Activated CD8-positive, alpha-beta T cell treated with anti-CD3 and anti-CD28 coated beads, Interleukin-2, amount 10 ng/mL, durations not matched to agents 7 days and 5 days (primary cell): ENCODE measurements at regions not wholly inside any gene's neighbourhood (a gene's known extent, or its start where the extent isn't known, plus 50 kb on each side); places are given as distances from the start of the nearest gene placed in this dataset.
"Not testable (repeated sequence)": the region's sequence is repeated elsewhere in the genome, so short reads cannot be mapped to it uniquely, and the experiment has no call there.

Experiments used
- ATAC-seq: fragments of 150-1000 bp; cut with Tn5 transposase; one replicate; pipeline ENCODE4 v1.10.0; 2021; ENCODE audit warnings: moderate library complexity
- CTCF ChIA-PET: fragments of 350-600 bp; sonication (Branson Sonifier 250); formaldehyde crosslinking; loops from one replicate; lab custom pipeline; 2021; ENCODE audit warnings: antibody characterized with exemption; lab: Charles Lee
- POLR2A ChIA-PET: fragments of 350-600 bp; sonication (Branson Sonifier 250); formaldehyde crosslinking; loops from one replicate; lab custom pipeline; 2021; ENCODE audit warnings: antibody characterized with exemption; lab: Charles Lee
- DNase-seq: peaks from one replicate; pipeline ENCODE4 v3.0.0-alpha.2; 2020
- H3K27ac Mint-ChIP-seq: one replicate; pipeline ENCODE4 v1.8.0; 2021; ENCODE audit warnings: mild to moderate bottlenecking, mixed read lengths
- H3K27me3 Mint-ChIP-seq: one replicate; pipeline ENCODE4 v1.8.0; 2021; ENCODE audit warnings: low read depth, mixed read lengths
- H3K36me3 Mint-ChIP-seq: one replicate; pipeline ENCODE4 v1.8.0; 2021; ENCODE audit warnings: low read depth, mixed read lengths
- H3K4me1 Mint-ChIP-seq: one replicate; pipeline ENCODE4 v1.8.0; 2021; ENCODE audit warnings: low read depth, mixed read lengths
- H3K4me3 Mint-ChIP-seq: one replicate; pipeline ENCODE4 v1.8.0; 2021; ENCODE audit warnings: mild to moderate bottlenecking, mixed read lengths
- H3K9me3 Mint-ChIP-seq: one replicate; pipeline ENCODE4 v1.8.0; 2022; ENCODE audit warnings: mixed read lengths; ENCODE audit not compliant: insufficient read depth

DNA sequence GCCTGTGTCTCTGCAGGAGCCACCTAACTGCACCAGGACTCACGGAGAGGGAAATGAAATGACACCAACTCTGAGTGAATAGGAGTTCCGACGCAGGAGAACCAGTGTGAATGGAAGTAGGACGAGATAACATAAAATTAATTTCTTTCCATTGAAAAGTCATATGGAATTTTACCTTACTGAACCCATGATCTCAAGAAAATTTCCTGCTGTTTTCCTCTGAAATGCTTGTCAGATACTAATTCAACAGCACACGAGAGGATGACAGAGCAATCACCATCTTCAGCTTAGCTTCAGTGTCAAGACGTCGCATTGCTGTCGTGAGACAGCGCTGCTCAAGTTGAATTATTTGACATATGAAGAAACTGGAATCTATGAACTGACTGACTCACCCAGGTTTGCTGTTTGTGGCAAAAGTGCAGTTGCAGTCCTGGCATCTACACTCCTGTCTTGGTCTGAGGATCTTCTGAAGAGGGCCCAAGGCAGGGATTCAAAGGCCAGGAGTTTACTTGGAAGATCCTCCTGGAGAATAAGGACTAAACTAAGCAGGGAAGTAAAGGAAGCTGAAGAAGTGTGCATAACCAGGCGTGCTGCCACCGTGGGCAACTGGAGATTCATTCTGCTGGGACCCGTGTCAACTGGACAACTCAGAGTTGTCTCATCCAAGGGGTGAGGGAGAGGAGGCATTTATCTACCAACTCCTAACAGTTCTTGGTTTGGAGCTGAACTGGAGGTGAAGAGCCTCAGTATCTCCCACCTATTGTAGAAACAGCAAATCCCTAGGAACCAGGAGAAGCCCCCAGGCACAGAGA is 214.4 kb upstream of the IRS2 start:
- H3K4me1 Mint-ChIP-seq, result no peaks in the 10 kb centered on the region
- no peaks in the 10 kb centered on the region for H3K9me3 Mint-ChIP-seq
- ChIA-PET CTCF (no interaction called here), POLR2A (no interaction called here)
- H3K36me3 Mint-ChIP-seq, result no peaks in the 10 kb centered on the region
- no peak overlapping the region for H3K27ac Mint-ChIP-seq
- ATAC-seq (no peak), DNase-seq (no peak)
- no peak overlapping the region for H3K4me3 Mint-ChIP-seq
- H3K27me3 Mint-ChIP-seq, result no peaks in the 10 kb centered on the region

DNA sequence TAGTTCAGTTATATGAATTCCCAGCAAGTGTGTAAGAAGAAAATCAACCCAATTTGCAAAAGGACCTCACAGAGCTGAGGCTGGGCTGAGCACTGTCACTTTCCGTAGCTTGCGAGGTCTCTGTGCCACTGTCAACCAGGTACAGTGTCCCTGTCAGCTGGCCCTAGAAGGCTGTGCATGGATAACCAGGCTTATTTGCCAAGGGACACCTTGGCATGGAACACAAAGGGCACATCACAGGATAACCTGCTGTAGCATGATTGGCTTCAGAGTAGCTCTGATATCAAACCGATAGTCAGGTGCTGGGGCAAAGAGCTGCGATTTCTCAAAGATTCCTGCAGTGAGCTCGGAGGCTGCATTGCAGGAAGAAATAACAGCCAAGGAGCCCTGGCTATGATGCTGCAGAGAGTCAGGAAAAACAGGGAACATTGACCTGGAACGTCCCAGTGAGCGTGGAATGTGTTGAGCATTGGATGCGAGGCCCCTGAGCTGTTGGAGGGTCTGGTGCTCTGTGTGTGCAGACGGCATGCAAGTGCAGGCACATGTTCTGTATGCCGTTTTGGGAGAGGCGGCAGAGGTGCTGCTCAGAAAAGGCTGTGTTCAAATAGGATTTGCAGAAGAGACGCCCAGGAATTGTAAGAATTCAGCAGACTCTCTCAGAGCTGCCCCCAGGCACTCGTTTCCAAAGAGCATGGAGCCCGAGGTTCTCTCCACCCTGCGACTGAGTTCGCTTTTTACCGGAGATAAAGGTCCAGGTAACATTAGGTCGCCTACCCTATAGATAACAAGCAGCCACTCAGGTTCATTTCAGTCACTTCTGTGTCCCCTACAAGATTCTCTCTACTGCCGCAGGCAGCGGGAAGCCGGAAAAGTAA is 213.5 kb upstream of the IRS2 start:
- Mint-ChIP-seq H3K9me3 (no peaks in the 10 kb centered on the region), H3K4me3 (no peak overlapping the region), H3K4me1 (no peaks in the 10 kb centered on the region), H3K27ac (no peak overlapping the region), H3K36me3 (no peaks in the 10 kb centered on the region), H3K27me3 (no peaks in the 10 kb centered on the region)
- DNase-seq (no peak), ATAC-seq (no peak)
- POLR2A ChIA-PET, result no interaction called here
- CTCF ChIA-PET, result no interaction called here

DNA sequence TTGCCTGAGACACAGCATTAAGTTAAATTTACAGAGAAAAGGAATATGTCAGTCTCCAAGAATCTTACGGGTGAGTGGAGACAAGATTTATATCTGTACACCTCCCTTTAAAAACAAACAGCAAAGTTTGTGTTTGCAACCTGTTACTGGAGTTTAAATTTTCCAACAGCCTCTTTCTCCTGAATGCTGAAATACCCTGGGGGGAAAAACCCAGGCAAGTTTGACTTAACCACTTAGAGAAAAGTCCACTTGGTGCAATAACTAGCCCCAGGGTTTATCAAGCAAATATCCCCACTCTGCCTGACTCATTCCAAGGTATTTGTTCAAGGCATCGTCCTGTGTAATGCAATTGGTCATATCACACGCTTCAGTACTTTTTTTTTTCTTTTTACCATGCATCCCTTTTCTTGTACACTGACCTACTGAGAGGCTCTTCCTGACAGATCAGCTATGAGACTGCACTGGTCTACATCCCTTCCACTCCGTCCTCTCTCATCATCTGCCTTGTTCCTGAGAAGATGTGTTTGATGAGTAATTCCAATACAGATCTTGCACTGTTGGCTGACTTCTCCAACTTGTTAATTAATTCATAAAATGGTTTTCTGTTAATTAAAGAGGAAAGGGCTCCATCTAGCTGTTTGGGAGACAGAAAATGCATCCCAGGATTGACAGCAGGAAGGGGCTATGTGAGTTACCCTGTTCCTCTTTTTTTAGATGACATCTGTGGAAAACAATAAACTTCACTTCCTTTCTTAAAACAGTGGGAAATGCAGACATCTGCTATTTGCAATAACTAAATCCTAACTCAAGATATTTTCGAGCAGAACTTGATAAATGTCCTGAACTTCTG is 212.5 kb upstream of the IRS2 start:
- POLR2A ChIA-PET, result no interaction called here
- no peak for ATAC-seq

GRCh38 chr13:109998037-109998436 is 211.7 kb upstream of the IRS2 start:
- H3K4me1 Mint-ChIP-seq, result no peaks in the 10 kb centered on the region
- H3K4me3 Mint-ChIP-seq, result no peak overlapping the region
- ChIA-PET CTCF (no interaction called here), POLR2A (no interaction called here)
- H3K27ac Mint-ChIP-seq, result no peak overlapping the region
- ATAC-seq (no peak), DNase-seq (no peak)
- no peaks in the 10 kb centered on the region for H3K36me3 Mint-ChIP-seq
- H3K9me3 Mint-ChIP-seq, result no peaks in the 10 kb centered on the region
- H3K27me3 Mint-ChIP-seq, result no peaks in the 10 kb centered on the region

More for the DNA sequence above, 212.5 kb upstream of the IRS2 start:
- H3K36me3 Mint-ChIP-seq, result no peaks in the 10 kb centered on the region
- CTCF ChIA-PET, result no interaction called here
- H3K4me3 Mint-ChIP-seq, result no peak overlapping the region
- no peak overlapping the region for H3K27ac Mint-ChIP-seq
- no peak for DNase-seq
- H3K9me3 Mint-ChIP-seq, result no peaks in the 10 kb centered on the region
- H3K27me3 Mint-ChIP-seq, result no peaks in the 10 kb centered on the region
- no peaks in the 10 kb centered on the region for H3K4me1 Mint-ChIP-seq

DNA sequence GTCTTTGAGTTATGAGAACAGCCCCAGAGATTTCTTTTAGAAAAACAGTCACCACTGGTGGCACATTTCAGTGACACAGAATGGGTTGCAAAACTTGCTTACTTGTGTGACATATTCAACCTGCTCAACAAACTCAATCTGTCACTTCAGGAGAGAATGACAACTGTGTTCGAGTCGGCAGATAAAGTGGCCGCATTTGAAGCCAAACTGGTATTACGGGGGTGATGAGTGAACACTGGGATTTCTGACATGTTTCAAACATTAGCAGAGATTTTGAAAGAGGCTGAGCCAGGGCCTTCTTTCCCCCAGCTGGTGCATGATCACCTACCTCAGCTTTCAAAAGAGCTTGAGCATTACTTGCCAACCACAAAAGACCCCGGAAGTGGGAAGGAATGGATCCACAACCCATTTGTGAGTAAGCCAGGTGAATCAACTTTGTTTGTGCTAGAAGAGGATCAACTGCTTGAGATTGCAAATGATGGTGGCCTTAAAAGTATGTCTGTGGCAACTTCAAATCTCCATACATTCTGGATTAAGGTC is 210.7 kb upstream of the IRS2 start:
- POLR2A ChIA-PET, DNase-seq, H3K27ac Mint-ChIP-seq, H3K4me1 Mint-ChIP-seq, H3K27me3 Mint-ChIP-seq, H3K4me3 Mint-ChIP-seq, ATAC-seq, H3K36me3 Mint-ChIP-seq, H3K9me3 Mint-ChIP-seq, CTCF ChIA-PET: not testable (repeated sequence)

DNA sequence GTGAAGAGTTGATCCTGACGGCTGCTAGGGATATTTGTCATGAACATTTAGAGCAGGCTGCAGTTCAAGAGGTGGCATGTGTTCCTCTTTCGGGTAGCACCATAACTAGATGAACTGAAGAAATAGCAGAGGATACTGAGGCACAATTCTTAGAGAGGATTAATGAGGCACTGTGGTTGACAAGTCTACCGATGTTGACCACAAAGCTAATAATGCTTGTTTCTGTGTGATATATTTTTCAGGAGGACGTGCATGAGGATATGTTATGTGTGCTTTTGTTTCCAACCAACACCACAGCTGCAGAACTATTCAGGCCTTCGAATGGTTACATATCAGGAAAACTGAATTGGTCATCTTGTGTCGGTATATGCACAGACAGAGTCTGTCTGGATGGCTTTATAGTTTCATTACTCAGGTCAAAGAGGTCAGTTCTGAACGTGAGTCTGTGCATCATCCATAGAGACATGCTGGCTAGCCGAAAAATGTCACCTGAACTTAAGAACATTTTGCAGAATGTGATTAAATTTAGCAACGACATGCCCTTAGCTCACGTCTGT is 210.1 kb upstream of the IRS2 start:
- no peak overlapping the region for H3K4me3 Mint-ChIP-seq
- no peak for DNase-seq
- H3K9me3 Mint-ChIP-seq, result no peaks in the 10 kb centered on the region
- ATAC-seq, result no peak
- H3K4me1 Mint-ChIP-seq, result no peaks in the 10 kb centered on the region
- H3K27ac Mint-ChIP-seq, result no peak overlapping the region
- ChIA-PET POLR2A (no interaction called here), CTCF (no interaction called here)
- H3K27me3 Mint-ChIP-seq, result no peaks in the 10 kb centered on the region
- H3K36me3 Mint-ChIP-seq, result no peaks in the 10 kb centered on the region

DNA sequence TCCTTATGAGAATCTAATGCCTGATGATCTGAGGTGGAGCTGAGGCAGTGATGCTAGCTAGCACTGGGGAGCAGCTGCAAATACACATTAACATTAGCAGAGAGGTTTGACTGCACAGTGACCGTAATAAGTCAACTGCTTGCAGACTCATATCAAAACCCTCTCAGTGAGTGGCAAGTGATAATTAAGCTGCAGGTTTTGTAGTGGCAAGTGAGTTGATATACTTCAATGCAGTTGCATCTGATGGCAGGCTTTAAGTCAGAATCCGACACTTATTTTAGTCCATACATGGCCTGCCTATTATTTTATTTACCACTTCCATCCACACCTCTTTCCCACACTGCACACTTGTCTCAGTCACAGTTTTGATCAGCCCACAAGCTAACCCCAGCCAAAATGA is 209.2 kb upstream of the IRS2 start:
- Mint-ChIP-seq H3K36me3 (no peaks in the 10 kb centered on the region), H3K9me3 (no peaks in the 10 kb centered on the region), H3K4me3 (no peak overlapping the region), H3K4me1 (no peaks in the 10 kb centered on the region), H3K27me3 (no peaks in the 10 kb centered on the region), H3K27ac (no peak overlapping the region)
- POLR2A ChIA-PET, result no interaction called here
- DNase-seq, result no peak
- ATAC-seq, result no peak
- CTCF ChIA-PET, result no interaction called here

GRCh38 chr13:109990296-109990695 is 203.9 kb upstream of the IRS2 start:
- DNase-seq (no peak), ATAC-seq (no peak)
- H3K4me3 Mint-ChIP-seq, result no peak overlapping the region
- H3K9me3 Mint-ChIP-seq, result no peaks in the 10 kb centered on the region
- POLR2A ChIA-PET, result no interaction called here
- CTCF ChIA-PET, result no interaction called here
- no peaks in the 10 kb centered on the region for H3K36me3 Mint-ChIP-seq
- no peaks in the 10 kb centered on the region for H3K4me1 Mint-ChIP-seq
- no peak overlapping the region for H3K27ac Mint-ChIP-seq
- H3K27me3 Mint-ChIP-seq, result no peaks in the 10 kb centered on the region

DNA sequence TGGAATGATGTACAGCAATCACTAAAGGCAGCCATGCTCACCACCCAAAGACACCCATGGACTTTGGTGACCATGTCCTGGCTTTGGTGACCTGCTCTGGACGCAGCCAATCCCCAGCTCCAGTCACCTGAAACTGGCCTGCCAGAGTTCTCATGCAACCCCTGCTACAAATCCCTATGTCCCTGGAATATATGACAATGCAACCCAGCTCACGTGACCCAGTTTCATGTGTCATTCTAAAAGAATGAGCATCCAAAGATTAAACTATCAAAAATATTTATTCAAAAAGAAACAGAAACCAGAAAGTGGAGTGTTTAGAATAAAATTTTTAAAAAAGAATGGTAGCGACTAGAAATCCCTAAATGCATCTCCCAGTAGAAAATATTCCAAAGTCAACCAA is 203.3 kb upstream of the IRS2 start:
- no peak for ATAC-seq
- Mint-ChIP-seq H3K36me3 (no peaks in the 10 kb centered on the region), H3K4me3 (no peak overlapping the region), H3K9me3 (no peaks in the 10 kb centered on the region), H3K27me3 (no peaks in the 10 kb centered on the region), H3K4me1 (no peaks in the 10 kb centered on the region), H3K27ac (no peak overlapping the region)
- no peak for DNase-seq
- POLR2A ChIA-PET, result no interaction called here
- CTCF ChIA-PET, result no interaction called here

GRCh38 chr13:109989155-109989554 is 202.8 kb upstream of the IRS2 start:
- DNase-seq, result no peak
- Mint-ChIP-seq H3K9me3 (no peaks in the 10 kb centered on the region), H3K27ac (no peak overlapping the region), H3K36me3 (no peaks in the 10 kb centered on the region), H3K27me3 (no peaks in the 10 kb centered on the region), H3K4me1 (no peaks in the 10 kb centered on the region), H3K4me3 (no peak overlapping the region)
- ChIA-PET CTCF (no interaction called here), POLR2A (no interaction called here)
- ATAC-seq, result no peak

DNA sequence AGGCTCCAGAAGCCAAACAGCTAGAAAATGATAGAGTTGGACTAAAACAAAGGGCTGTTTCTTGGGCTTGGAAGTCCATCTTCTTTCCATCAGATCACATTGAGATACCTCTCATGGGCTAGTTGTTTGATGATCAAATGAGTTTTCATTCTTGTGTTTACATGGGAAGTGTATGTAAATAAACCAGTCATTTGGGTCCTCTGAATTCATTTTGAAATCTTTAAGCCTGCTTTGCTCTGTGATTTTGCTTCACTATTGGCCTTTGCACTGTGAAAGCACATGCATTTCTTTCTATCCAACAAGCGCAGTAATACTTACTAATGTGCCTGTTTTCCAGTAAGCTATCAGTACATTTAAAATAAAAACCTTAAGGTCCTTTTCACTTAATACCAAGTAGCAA is 200.5 kb upstream of the IRS2 start:
- no peaks in the 10 kb centered on the region for H3K27me3 Mint-ChIP-seq
- ChIA-PET CTCF (no interaction called here), POLR2A (interaction anchor here (0.6 kb wide), 1 partner anchor 39 kb away, joined by 3 read pairs; no protein-coding TSS in a partner anchor)
- no peak overlapping the region for H3K4me3 Mint-ChIP-seq
- DNase-seq (no peak), ATAC-seq (no peak)
- no peak overlapping the region for H3K27ac Mint-ChIP-seq
- no peaks in the 10 kb centered on the region for H3K4me1 Mint-ChIP-seq
- no peaks in the 10 kb centered on the region for H3K9me3 Mint-ChIP-seq
- no peaks in the 10 kb centered on the region for H3K36me3 Mint-ChIP-seq
